GM21529 (cell line): ENCODE measurements at regions not wholly inside any gene's neighbourhood (a gene's known extent, or its start where the extent isn't known, plus 50 kb on each side); places are given as distances from the start of the nearest gene placed in this dataset.

ENCODE experiments used
- ATAC-seq: cut with Tn5 transposase; IDR thresholded peaks from one replicate; pipeline ENCODE4 v1.9.1; 2021; ENCODE audit not compliant: unreplicated experiment

- no peak for ATAC-seq
Measured at GRCh38 chr2:118699447-118700175, 147.8 kb downstream of the EN1 start.

GRCh38 chr2:118698564-118698963 is 148.9 kb downstream of the EN1 start:
- no peak for ATAC-seq

GRCh38 chr2:118697781-118698180 is 149.7 kb downstream of the EN1 start:
- ATAC-seq = no peak

- no peak for ATAC-seq
Measured at GRCh38 chr2:118696786-118697465, 150.5 kb downstream of the EN1 start.

- ATAC-seq = no peak
Measured at GRCh38 chr2:118693287-118693822, 154.1 kb downstream of the EN1 start.

- ATAC-seq = no peak
Measured at GRCh38 chr2:118689874-118690273, 157.6 kb downstream of the EN1 start.

- no peak for ATAC-seq
Measured at GRCh38 chr2:118689456-118689855, 158.0 kb downstream of the EN1 start.

- no peak for ATAC-seq
Measured at GRCh38 chr2:118689033-118689432, 158.4 kb downstream of the EN1 start.

GRCh38 chr2:118687698-118688097 is 159.8 kb downstream of the EN1 start:
- ATAC-seq = no peak

GRCh38 chr2:118687192-118687591 is 160.3 kb downstream of the EN1 start:
- no peak for ATAC-seq

GRCh38 chr2:118686346-118686745 is 161.1 kb downstream of the EN1 start:
- no peak for ATAC-seq

- no peak for ATAC-seq
Measured at GRCh38 chr2:118683460-118683859, 164.0 kb downstream of the EN1 start.

GRCh38 chr2:118678985-118679384 is 168.5 kb downstream of the EN1 start:
- ATAC-seq = no peak

- ATAC-seq = no peak
Measured at GRCh38 chr2:118677546-118677945, 169.9 kb downstream of the EN1 start.

GRCh38 chr2:118675531-118675930 is 171.9 kb downstream of the EN1 start:
- ATAC-seq = no peak

- ATAC-seq = no peak
Measured at GRCh38 chr2:118672571-118673158, 174.8 kb downstream of the EN1 start.

GRCh38 chr2:118671701-118672454 is 175.6 kb downstream of the EN1 start:
- no peak for ATAC-seq

GRCh38 chr2:118670838-118671237 is 176.6 kb downstream of the EN1 start:
- no peak for ATAC-seq

GRCh38 chr2:118670276-118670675 is 177.2 kb downstream of the EN1 start:
- no peak for ATAC-seq

GRCh38 chr2:118669654-118670053 is 177.8 kb downstream of the EN1 start:
- ATAC-seq = no peak
